OCI-M2 (cell line): ENCODE measurements at regions not wholly inside any gene's neighbourhood (a gene's known extent, or its start where the extent isn't known, plus 50 kb on each side); places are given as distances from the start of the nearest gene placed in this dataset.

Experiments used
- DNase-seq: peaks from one replicate; lab custom pipeline; 2025; ENCODE audit not compliant: unreplicated experiment; lab: John Stamatoyannopoulos, UW

DNA sequence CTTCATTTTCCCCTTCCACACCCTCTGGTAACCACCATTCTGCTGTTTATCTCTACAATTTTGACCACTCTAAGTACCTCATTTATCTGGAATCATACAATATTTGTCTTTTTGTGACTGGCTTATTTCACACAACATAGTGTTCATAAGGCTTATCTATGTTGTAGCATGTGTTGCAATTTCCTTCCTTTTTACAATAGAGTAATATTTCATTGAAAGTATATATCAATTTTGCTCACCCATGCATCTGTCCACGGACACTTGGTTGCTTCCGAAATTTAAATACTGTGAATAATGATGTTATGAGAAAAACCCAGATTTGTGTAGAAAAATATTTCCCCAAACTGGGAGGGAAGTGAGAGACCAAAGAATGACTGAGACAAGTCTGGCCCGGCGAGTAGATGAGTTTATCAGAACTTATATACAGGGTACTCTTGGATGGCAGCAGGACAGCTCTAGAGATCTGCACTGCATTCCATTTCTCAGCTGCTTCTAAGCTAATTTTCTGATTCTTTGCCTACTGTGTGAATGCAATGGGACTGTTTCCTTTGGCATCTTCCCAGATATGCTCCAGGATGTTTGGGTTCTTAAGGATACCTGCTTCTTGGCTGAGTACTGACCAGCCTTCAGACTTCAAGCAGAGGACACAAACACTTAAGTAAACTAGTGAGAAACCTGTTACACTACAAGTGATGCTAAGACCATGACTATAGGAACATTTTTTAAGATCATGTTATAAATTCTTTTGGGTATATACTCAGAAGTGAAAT is 834.0 kb upstream of the PCDH9 start:
- DNase-seq: no peak

DNA sequence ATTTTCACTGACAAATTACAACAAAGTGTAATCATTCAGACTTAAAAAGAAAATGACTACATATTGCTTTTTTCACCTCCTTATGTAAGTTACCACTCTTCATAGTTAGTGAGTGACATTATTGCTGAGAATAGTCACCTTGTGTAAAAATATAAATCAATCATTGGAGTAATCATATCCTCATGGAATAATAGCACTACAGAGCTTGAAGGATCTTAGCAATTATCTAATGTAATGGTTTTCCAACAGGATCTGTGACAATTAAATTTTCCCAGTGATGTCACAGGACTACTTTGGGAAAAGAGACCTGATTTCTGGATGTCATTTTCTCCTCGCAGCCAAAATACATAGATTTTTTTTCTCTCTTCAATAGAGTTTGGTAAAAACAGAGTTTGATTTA is 833.0 kb upstream of the PCDH9 start:
- DNase-seq: no peak

DNA sequence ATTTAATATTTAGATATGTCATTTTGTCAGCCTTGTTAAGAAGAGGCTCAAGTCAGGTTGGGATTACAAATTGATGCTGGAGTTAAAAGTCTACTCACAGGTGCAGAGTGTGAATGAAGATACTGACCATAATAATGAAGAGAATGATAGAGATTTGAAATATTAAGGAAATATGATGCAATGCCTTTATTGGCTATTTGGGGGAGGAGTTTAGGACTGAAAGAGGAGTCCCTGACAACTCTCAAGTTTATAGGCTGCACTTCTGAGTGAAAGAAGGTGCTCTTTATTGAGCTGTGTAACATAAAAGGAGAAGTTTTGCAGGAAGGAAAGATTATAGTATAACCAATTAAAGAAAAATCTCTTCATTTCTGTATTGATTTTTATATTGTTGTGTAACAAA is 827.7 kb upstream of the PCDH9 start:
- DNase-seq: no peak

DNA sequence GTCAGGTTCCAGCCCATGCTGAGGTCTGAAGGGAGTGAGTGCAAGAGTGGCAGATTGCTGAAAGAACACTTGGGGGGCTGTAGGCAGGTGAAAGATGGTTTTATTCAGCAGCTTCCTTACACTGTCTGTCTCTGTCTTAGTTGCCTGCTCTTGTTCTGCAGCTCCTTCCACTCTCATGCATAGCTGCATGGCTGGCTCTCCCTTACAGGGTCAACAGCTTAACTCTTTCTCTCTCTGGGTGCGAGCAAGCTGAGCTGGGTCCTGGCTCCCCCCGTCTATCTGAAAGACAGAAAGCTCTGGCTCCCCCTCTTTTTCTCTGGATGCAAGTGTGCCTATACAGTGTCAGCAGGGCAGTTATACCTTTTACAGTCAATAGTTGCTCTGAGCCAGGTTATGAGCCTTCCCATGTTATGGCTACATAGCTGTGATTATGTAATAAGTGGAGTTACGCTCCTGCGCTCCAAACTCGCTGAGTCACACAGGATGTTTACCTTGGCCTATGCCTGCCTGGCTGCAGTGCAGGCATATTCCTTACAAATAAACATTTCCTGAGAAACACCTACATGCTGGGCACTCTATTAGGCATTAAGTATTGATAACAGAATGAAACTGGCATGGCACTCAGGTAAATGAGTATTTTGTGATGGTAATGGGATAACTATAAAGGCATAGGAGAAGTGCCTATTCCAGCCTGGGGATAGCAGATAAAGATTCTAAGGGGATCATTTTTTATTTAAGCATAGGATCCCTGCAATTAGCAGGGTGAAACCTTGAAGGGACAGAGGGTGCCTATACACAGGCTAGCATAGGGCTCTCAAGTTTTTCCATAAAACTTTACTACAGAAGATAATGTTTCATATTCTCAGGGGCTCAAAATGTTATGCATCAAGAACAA is 826.9 kb upstream of the PCDH9 start:
- no peak for DNase-seq

DNA sequence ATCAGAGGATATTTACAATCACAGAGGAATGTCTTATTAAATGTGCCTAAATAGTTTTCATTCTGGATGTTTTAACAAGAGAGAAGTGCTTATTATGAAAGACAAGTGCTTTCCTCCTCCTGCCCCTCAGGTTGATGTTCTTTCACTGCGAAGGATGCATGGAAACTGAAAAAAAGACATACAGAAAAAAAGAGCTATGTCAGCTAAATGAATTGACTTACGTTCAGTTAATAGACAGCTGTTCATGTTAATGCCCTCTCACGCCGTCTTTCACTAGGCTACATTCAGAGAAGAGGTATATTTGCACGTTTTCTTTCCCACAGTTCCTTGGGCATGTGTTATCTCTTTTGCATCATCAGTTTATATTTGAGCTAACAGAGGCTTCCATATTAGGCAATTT is 821.8 kb upstream of the PCDH9 start:
- DNase-seq: no peak

DNA sequence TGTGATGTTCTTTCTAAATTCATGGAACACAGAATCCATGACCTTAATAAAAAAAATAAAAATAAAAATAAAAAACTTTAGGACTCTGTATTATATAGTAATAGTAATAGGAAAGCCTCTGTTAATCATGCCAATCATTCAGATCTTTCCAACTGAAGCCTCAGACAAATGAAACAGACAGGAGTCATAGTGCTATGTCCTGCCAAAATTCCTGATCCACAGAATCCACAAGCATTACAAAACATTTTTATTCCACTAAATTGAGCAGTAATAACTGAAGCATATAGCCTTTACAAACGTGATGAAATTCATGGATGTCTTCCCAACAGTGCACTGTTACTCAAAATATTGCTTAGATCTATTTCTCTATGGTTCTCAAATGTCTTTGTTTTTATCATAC is 820.6 kb upstream of the PCDH9 start:
- DNase-seq: no peak

DNA sequence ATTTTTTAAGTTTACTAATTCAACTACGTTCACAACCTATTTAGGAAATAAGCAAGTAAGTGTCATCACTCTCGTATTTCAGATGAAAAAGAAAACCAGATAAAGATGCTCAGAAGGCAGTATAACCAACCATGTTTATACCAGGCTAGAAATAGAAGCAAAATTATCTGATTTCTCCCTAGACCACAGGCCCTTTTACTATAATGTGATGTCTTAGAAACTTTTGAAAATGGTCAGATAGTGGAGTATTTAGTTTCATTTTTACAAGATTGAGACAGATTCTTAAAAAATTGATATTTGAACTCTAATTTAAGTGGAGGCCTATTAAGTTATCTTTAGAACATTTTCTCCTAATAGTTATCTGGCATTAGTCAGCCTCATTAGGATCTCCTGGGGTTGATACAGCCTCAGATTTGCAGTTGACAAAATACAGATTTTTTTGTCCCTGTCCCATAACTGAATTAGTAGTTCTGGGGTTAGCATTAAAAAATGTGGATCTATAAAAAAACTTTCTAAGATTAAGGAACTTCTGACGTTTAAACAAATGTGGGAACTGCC is 818.7 kb upstream of the PCDH9 start:
- no peak for DNase-seq

DNA sequence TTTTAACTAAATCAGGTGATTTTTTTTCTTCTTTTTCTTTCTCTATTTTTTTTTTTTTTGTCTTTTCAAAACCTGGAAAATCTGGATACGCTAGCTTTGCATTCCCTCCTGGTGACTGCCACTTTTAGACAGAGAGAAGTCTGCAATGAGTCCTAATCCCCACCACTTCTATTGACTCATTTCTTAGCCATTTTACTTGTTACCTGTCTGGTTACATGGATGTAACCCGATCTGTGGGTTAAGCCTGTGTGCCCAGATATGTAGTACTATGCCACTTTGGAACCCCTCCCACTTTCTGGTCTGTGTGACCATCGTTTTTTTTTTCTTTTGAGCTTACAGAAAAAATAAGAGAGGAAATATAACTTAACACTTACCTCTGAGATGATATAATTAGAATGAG is 817.8 kb upstream of the PCDH9 start:
- no peak for DNase-seq

DNA sequence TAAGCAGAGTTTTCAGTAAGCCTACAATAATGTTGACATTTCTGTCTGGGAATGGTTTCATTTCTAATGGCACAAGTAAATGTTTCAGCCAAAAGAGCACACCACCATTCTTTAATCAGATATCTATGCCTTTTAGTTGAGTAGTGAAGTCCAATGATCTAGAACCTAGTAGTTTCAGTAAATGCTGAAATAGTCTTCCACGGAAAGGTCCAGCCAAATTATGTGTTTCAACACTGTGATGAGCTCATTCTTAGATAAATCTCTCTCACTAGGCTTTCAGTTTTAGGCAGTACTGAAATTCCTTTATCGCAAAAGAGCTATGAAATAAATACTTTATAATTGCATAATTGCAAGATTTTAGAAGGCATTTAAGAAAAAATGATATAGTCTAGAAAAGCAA is 816.8 kb upstream of the PCDH9 start:
- no peak for DNase-seq

DNA sequence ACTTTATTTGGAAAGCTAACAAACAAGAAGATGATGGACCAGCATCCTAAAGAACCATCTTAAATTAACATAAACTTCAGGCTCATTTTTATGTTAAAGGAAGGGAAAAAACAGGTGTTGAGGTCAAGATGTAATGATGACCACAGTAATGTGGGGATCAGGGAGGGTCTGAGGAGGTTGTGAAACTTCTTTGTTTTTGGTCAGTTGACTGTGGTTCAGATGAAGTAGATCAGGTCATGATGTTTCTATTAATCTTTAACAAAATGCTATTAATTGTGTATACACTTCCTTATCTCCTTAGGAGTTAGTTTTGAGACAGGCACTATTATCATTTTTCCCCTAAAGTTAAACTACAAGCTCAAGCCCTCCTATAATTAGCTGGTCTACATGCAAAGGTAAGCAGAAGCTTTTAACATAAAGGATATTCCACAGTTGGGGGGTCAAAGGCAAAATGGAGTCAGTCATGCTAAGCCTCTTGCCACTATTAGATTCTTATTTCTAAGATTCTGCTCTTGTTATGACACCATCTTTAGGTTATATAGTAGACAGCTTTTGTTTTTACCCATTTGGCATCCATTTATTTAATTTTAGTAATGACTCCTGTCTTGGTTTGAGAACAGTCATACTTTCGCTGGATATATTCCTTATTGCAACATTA is 800.1 kb upstream of the PCDH9 start:
- no peak for DNase-seq

DNA sequence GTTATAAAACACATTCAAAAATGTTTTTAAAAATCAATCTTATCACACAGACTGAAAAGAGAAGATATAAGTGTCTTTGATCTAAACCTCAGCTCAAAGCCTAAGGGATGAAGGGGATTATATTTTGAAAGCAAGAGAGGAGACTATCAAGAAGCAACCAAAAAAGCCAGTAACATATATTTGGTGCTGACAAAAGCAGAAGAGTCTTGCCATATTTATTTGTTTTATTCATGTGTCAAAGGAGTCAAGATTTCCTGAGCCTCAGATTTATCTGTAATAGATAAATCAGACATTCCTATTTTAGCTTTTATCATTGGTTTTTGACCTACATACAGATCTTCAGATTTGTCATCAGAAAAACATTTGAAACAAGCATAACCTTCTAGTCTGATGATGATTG is 798.6 kb upstream of the PCDH9 start:
- no peak for DNase-seq

DNA sequence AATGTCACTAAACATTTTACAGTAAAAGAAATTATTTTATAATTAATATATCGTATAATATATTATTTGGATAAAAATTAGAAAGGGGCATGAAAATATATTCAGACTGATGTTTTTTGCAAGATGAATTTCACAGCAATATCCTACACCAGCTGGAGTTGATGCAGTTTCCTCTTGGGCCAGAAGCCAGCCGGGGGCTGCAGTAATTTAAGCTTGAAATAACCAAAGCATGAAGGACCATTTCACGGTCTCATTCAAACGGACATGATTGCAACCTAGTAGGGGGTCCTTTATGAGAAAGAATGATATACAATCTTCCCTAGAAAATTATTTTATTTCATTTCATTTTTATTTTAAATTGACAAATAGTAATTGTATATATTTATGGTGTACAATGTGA is 797.2 kb upstream of the PCDH9 start:
- no peak for DNase-seq

DNA sequence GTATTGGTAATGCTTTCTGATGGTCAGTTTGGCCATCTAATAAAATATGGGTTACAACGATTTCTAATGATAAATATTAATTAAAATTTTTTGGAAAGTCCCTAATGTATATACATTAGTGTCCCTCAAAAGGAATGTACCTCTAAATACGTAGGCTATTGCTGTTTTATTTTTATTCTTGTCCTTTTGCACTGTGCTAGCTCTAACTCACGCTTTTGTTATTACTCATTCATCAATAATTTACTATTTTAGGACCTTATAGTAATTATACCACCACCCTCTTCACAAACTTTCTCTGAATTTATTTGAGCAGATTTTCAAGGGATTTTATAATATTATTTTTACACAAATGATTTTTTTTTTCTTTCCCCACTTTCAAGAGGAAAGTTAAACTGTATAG is 795.9 kb upstream of the PCDH9 start:
- DNase-seq: no peak

DNA sequence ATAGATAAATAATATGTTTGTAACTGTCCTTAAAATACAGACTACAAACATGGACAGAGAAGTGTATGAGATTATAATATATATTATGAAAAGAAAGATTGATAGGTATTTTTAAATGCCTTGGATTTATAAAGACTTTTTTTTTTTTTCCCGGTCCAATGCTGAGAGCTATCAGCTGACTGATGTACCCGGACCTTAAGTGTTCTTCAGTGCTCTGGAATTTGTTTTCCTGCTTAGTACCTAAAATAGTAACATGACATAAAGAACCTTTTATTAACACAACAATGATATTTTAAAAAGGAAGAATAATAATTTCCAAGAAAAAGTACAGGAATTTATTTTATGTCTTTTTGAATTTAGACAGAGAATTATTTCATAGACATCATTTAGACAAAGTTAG is 795.5 kb upstream of the PCDH9 start:
- no peak for DNase-seq

DNA sequence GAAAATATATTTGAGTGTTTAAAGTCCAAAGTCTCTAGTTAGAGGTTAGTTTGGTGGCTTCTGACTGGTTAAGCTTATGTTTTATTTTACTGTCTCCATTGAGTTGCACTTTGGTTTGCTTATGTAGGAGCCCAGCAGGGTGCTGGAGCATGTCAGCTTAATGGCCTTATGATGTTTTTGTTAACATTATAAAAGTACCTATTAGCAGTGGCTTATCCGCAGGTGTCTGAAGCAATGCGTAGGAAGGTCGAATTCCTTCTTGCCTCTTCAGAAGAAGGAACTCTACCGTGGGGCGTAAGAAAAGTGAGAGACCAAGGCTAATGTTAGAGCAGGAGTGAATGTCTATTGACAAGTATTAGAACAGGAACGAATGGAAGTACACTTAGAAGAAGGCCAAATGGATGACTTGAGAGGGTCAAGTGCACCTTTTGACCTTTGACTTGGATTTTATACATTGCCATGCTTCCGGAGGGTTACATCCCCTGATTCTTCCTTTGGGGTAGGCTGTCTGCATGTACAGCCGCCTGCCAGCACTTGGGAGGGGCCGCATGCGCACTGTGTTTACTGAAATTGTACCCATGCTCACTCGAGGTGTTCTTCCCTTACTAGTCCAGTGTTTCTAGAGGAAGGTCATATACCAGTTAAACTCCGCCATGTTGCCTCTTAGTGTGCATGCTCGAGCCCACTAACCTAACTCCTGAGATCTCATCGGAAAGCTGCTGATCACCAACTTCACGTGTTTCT is 793.9 kb upstream of the PCDH9 start:
- DNase-seq: no peak

DNA sequence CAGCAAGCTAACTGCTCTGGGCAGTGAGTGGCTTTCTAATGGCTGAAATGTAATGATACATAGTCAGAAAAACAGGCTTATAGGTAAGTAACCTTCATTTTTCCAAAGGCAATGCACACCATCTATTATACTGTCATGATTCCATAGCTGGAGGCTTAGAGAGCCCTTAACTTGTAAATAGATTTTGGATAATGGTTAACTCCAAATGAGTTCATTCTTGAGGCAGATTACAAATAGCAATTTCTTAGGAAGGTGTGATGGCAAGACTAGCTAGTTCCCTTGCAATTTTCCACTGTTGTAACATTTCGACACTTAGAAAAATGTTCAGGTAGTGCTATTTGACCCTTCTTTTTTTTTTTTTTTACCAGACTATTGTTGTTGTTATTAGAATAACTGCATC is 789.8 kb upstream of the PCDH9 start:
- DNase-seq: no peak

DNA sequence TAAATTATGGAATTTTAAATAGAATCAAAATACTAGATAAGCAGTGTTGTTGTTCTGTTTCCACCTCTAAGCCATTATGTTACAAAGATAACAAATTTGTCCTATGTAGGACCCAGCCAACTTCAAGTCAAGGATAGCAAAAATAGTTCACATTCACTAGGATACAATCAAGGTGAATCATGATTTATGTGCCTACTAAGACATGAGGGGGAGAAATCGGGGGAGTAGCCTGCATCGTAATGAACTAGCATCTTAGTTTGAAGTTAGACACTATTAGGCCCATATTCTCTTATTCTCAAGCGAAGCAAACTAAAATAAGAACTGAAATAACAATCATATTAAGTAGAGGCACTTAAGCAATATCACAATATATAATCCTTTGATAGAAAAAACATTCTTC is 779.4 kb upstream of the PCDH9 start:
- no peak for DNase-seq

DNA sequence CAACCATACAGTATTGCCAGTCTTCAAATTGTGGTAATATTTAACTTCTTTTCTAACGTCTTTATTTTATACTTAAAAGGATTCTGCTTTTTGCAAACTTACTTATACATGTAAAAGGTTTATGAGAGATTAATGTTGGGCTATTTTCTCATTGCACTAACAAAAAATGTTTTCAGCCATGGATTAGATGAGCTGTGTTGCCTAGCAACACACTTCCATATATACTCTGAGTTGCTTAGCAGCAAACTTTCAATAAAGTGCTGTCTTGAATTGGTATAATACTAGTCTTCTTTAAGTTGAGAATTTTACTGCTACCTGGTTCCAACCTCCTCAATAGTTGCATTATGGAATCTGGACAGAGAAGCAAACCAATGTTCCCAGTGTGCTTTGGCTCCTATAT is 777.4 kb upstream of the PCDH9 start:
- no peak for DNase-seq

DNA sequence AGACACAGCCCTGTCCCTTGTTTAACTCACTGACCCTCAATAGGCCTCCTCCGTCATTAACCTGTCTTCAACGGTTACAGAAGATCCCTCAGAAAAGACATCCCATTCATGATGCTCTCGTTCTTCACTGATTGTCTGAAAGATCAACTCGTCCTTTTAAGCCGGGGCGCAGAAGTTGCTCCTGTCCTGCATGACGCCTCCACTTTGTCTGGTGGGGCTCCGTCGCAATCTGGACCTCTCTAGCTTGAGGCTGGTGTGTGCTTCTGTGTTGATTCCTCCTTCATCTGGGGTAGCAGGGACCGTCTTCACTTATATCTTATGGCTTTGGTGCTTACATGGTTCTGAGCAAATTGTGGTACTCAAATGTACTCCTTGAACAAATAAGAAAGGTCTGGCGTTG is 766.0 kb upstream of the PCDH9 start:
- DNase-seq: no peak

DNA sequence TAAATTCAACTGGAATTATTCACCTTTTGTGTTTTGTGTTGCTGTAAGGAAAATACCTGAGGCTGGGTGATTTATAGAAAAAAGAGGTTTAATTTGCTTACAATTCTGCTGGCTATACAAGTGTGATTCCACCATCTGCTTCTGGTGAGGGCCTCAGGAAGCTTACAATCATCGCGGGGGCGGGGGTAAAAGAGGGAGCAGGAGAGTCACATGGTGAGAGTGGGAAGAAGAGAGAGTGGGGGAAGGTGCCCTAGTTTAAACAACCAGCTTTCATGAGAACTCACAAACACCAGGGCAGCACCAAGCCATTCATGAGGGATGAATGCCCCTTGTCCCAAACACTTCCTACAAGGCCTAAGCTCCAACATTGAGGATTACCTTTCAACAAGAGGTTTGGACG is 760.7 kb upstream of the PCDH9 start:
- no peak for DNase-seq

DNA sequence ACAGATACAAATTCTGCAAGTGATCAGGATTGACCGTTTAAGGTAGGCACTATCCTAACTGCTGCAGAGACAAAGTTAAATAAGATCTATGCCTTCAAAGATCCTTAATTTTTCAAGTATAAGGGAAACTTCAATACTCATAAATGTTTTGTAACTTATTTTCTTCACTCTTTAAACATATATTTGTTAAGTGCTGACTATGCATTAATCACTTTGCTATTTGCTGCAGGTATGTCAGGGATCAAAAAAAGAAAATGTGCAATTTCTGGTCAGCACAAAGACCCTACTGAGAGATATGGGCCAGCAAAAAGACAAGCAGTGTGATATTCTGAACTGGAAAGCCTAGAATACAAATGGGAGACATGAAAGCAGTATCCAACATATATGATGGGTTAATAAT is 756.1 kb upstream of the PCDH9 start:
- no peak for DNase-seq
